K562 (cell line): ENCODE measurements at regions not wholly inside any gene's neighbourhood (a gene's known extent, or its start where the extent isn't known, plus 50 kb on each side); places are given as distances from the start of the nearest gene placed in this dataset.

ENCODE experiments used
- ATAC-seq: fragments of 200-7000 bp; cut with Tn5 transposase; 3 replicates; pipeline ENCODE4 v1.9.1; 2020; ENCODE audit warnings: moderate library complexity
- BruUV-seq: library from RNA; stranded (reverse); fragments of 400-500 nt; replicated peaks from 2 replicates; lab custom pipeline; 2021; lab: Mats Ljungman, UMichigan
- CTCF ChIA-PET: fragments of 300-600 bp; formaldehyde crosslinking; extraction: SDS; loops from one replicate; lab custom pipeline; 2021; ENCODE audit warnings: low intra/inter-chr PET ratio; lab: Yijun Ruan, JAX
- POLR2A ChIA-PET: fragments of 300-600, 350-650 bp; sonication (Branson Sonifier 250); formaldehyde crosslinking; extraction: SDS; loops from one replicate; lab custom pipeline; 2021; ENCODE audit warnings: antibody characterized with exemption, inconsistent platforms; lab: Yijun Ruan, JAX
- DNase-seq, 4 experiments: peaks; one replicate each; pipeline versions ENCODE4 v3.0.0 to v3.0.0-alpha.2; 2011 to 2018; ENCODE audit warnings: low spot score in 3 of 4, mixed read lengths in 3 of 4; ENCODE audit errors: extremely low read depth in 1 of 4
- FAIRE-seq: peaks from 2 replicates; lab custom pipeline; 2011; peaks lifted over from hg19 to GRCh38; lab: Jason Lieb, UNC
- H2AFZ ChIP-seq: 2 replicates; pipeline ENCODE4 v1.6.0; 2011; ENCODE audit warnings: low read depth, low read length, control low read depth, inconsistent platforms
- H3K27ac ChIP-seq: fragments of 200-600 bp; 3 replicates; pipeline ENCODE4 v1.8.0; 2011; ENCODE audit warnings: low read depth, mild to moderate bottlenecking, control low read depth, inconsistent platforms, low read length, moderate library complexity, mixed read lengths; ENCODE audit errors: extremely low read depth
- H3K27me3 ChIP-seq, 2 experiments: fragments of 300-600 bp in 1 of 2; 2 replicates in 1 of 2; 3 replicates in 1 of 2; pipeline versions ENCODE4 v1.6.0 to v1.8.0; 2011; ENCODE audit warnings: inconsistent platforms in 2 of 2, low read length in 2 of 2, mild to moderate bottlenecking in 1 of 2, mixed read lengths in 1 of 2, moderate library complexity in 1 of 2; ENCODE audit not compliant: control insufficient read depth in 2 of 2, insufficient read depth in 2 of 2
- H3K36me3 ChIP-seq: fragments of 300-600 bp; 3 replicates; pipeline ENCODE4 v1.8.0; 2011; ENCODE audit warnings: mild to moderate bottlenecking, low read length, inconsistent platforms; ENCODE audit not compliant: control insufficient read depth, insufficient read depth
- H3K4me1 ChIP-seq, 2 experiments: fragments of 200-600 bp in 1 of 2; replicated peaks in 1 of 2; 2 replicates in 1 of 2; 3 replicates in 1 of 2; pipeline versions ENCODE4 v1.5.1 to v1.8.0; 2011; ENCODE audit warnings: inconsistent platforms in 2 of 2, low read length in 2 of 2, mild to moderate bottlenecking in 1 of 2, mixed read lengths in 1 of 2, moderate library complexity in 1 of 2; ENCODE audit not compliant: control insufficient read depth in 2 of 2, insufficient read depth in 2 of 2
- H3K4me2 ChIP-seq: 2 replicates; pipeline ENCODE4 v1.6.1; 2011; ENCODE audit warnings: low read length, control low read depth, inconsistent platforms, mixed read lengths; ENCODE audit not compliant: insufficient read depth
- H3K4me3 ChIP-seq: fragments of 200-600 bp; sonication (generic), shearing (Covaris generic); 2 replicates; pipeline ENCODE4 v1.5.1; 2016; ENCODE audit warnings: control low read depth, inconsistent platforms
- H3K79me2 ChIP-seq: fragments of 200-600 bp; 3 replicates; pipeline ENCODE4 v1.8.0; 2011; ENCODE audit warnings: low read length, inconsistent platforms; ENCODE audit not compliant: control insufficient read depth, insufficient read depth
- H3K9ac ChIP-seq, 2 experiments: 2 replicates each; pipeline versions ENCODE4 v1.6.0 to v1.6.1; 2011; ENCODE audit warnings: low read depth in 2 of 2, low read length in 2 of 2, control low read depth in 1 of 2, inconsistent platforms in 1 of 2, mild to moderate bottlenecking in 1 of 2, mixed read lengths in 1 of 2; ENCODE audit not compliant: insufficient read depth in 1 of 2
- H3K9me1 ChIP-seq: one replicate; pipeline ENCODE4 v1.6.0; 2011; ENCODE audit warnings: inconsistent platforms, mild to moderate bottlenecking, low read length, moderate library complexity; ENCODE audit not compliant: control insufficient read depth, insufficient read depth
- H3K9me3 ChIP-seq: replicated peaks from 2 replicates; pipeline ENCODE4 v1.5.1; 2011; ENCODE audit warnings: low read depth, low read length, inconsistent platforms; ENCODE audit not compliant: control insufficient read depth, insufficient read depth
- H4K20me1 ChIP-seq: replicated peaks from 2 replicates; pipeline ENCODE4 v1.6.1; 2011; ENCODE audit warnings: low read length, inconsistent platforms, mixed read lengths; ENCODE audit not compliant: control insufficient read depth, insufficient read depth
- CREB1 ChIP-seq, 2 experiments: sonication (generic) in 1 of 2; formaldehyde crosslinking in 1 of 2; IDR thresholded peaks; 2 replicates each; pipeline versions ENCODE4 v1.6.1 to v1.8.0; 2012 to 2022; ENCODE audit warnings: inconsistent platforms in 1 of 2, mild to moderate bottlenecking in 1 of 2, missing genetic modification reagents in 1 of 2, moderate library complexity in 1 of 2
- E2F4 ChIP-seq: sonication (generic); formaldehyde crosslinking; IDR thresholded peaks from 2 replicates; pipeline ENCODE4 v1.8.0; 2022; ENCODE audit warnings: mild to moderate bottlenecking, low read depth, missing genetic modification reagents
- FOXJ3 ChIP-seq: sonication (generic); formaldehyde crosslinking; IDR thresholded peaks from 2 replicates; pipeline ENCODE4 v1.4.0; 2020; ENCODE audit warnings: mild to moderate bottlenecking, missing genetic modification reagents
- POU5F1 ChIP-seq: fragments of 150-350 bp; IDR thresholded peaks from 2 replicates; pipeline ENCODE4 v1.6.1; 2014; ENCODE audit warnings: borderline replicate concordance, low read length, low read depth, mild to moderate bottlenecking; ENCODE audit not compliant: partially characterized antibody
- TFAP4 ChIP-seq: sonication (generic); formaldehyde crosslinking; IDR thresholded peaks from 2 replicates; pipeline ENCODE4 v1.8.0; 2022; ENCODE audit warnings: missing genetic modification reagents, mild to moderate bottlenecking, moderate library complexity, borderline replicate concordance
- UBTF ChIP-seq, 2 experiments: IDR thresholded peaks; 2 replicates each; pipeline ENCODE4 v1.6.1; 2012; ENCODE audit warnings: improper control_type of control experiment in 2 of 2, low read depth in 2 of 2, low read length in 2 of 2, borderline replicate concordance in 1 of 2
- ZNF124 ChIP-seq: sonication (generic); formaldehyde crosslinking; IDR thresholded peaks from 2 replicates; pipeline ENCODE4 v1.8.1; 2022; ENCODE audit warnings: missing genetic modification reagents
- ZNF174 ChIP-seq: fragments of 250-450 bp; sonication (Bioruptor Pico); IDR thresholded peaks from 2 replicates; pipeline ENCODE4 v1.4.0; 2020; ENCODE audit warnings: mild to moderate bottlenecking
- ZNF282 ChIP-seq: sonication (generic); formaldehyde crosslinking; IDR thresholded peaks from 2 replicates; pipeline ENCODE4 v1.8.1; 2023; ENCODE audit warnings: missing genetic modification reagents
- ZNF445 ChIP-seq: fragments of 250-450 bp; sonication (Bioruptor Pico); IDR thresholded peaks from 2 replicates; pipeline ENCODE4 v1.4.0; 2020; ENCODE audit warnings: low read depth, mild to moderate bottlenecking, moderate library complexity
- WGBS: fragments of 100-300 bp; shearing (Covaris generic); methylation state at CpG from one replicate; pipeline ENCODE4 v1.1.6; 2016; ENCODE audit warnings: low coverage, mixed read lengths; ENCODE audit not compliant: insufficient coverage; ENCODE audit errors: missing lambda C conversion rate; 5-methylcytosine and 5-hydroxymethylcytosine counted together
- in situ Hi-C: fragments of 300-500 bp; cut with MboI; formaldehyde crosslinking; loops from 4 replicates; pipeline ENCODE4 v1.15.0; 2018; ENCODE audit warnings: inconsistent platforms, mixed read lengths
- intact Hi-C: fragments of 100-400 bp; cut with micrococcal nuclease; formaldehyde crosslinking; loops from 2 replicates; pipeline ENCODE4 v1.14.2; 2022

DNA sequence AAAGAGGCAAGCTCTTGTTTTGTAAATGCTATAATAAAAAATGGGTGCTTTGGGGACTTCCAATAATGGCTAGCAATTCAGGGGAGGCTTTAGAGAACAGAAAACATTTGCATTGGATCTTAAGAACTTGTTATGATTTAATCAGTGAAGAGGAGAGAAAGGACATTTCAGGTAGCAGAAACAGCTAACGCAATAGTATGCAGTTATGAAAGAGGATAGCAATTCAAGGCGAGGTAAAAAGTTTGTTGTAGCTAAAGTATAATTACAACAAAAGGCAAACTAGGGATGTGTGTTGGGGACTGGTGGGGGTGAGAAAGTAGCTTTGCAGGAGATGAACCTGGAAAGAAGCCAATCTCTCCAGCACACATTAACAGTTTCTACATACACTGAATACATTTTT lies 558.7 kb upstream of the SEMA6D start:
- no peaks in the 10 kb centered on the region for H4K20me1 ChIP-seq
- no TSS peak for BruUV-seq
- no peaks in the 10 kb centered on the region for H3K79me2 ChIP-seq
- TF ChIP-seq CREB1 (IDR thresholded peaks at IDR 0.05): no peak
- TF ChIP-seq CREB1 (CRISPR knock-in tag; IDR thresholded peaks at IDR 0.05): no peak
- no peak for TF ChIP-seq UBTF (IDR thresholded peaks at IDR 0.05; ENCODE audit: borderline replicate concordance in 1 of 2, low read depth in 2 of 2, low read length in 2 of 2)
- no peak for TF ChIP-seq TFAP4 (CRISPR knock-in tag)
- TF ChIP-seq E2F4 (CRISPR knock-in tag): no peak
- TF ChIP-seq FOXJ3: no peak
- TF ChIP-seq ZNF445: no peak
- no peak for TF ChIP-seq ZNF282 (CRISPR knock-in tag)
- TF ChIP-seq ZNF124 (CRISPR knock-in tag): no peak
- TF ChIP-seq ZNF174: no peak
- no peak for TF ChIP-seq POU5F1
- TF ChIP-seq, all 486 proteins: peak for 0
- Histone ChIP-seq H2AFZ (no peak overlapping the region), H3K27me3 (no peaks in the 10 kb centered on the region), H3K9me3 (no peaks in the 10 kb centered on the region), H3K9ac (no peak overlapping the region), H3K4me3 (no peak overlapping the region), H3K36me3 (no peaks in the 10 kb centered on the region), H3K9me1 (no peaks in the 10 kb centered on the region), H3K27ac (no peak overlapping the region), H3K4me1 (no peaks in the 10 kb centered on the region), H3K4me2 (no peak overlapping the region)
- no peak for ATAC-seq
- FAIRE-seq: no peak
- WGBS: 3% methylated on average over 2 of the region's 2 CpGs
- in situ Hi-C loops: no loop called here
- CTCF ChIA-PET: no interaction called here
- no peak for DNase-seq
- POLR2A ChIA-PET: interaction anchor here (0.5 kb wide), 1 partner anchor 1588 kb away, joined by 3 read pairs; no protein-coding TSS in a partner anchor
- intact Hi-C loops: no loop called here
